ENCODE measurements at regions not wholly inside any gene's neighbourhood (a gene's known extent, or its start where the extent isn't known, plus 50 kb on each side); places are given as distances from the start of the nearest gene placed in this dataset.

GRCh38 chr12:67582238-67582834, 66.2 kb upstream of the DYRK2 start:
- DNase-seq (ENCODE audit: low spot score) (no peak), FAIRE-seq (no peak)

DNA sequence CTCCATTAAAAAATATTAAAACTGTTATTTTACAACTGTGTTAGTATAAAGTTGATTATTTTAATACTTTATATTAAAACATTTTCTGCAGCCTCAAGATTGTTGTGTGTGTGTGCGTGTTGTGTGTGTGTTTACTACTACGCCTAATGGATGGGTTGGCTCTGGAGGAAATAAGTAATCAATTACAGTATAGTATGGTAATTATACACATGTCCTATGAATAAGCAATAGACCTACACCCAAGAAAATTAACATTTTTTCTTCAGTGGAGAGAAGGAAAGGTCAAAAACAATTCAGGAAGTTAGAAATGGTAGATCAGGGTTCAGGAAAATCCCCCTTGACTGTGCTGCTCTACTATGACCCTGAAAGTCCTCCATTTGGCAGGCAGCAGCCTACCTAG, 65.7 kb upstream of the DYRK2 start:
- no peak for DNase-seq (ENCODE audit: low spot score)
- FAIRE-seq, result no peak

DNA sequence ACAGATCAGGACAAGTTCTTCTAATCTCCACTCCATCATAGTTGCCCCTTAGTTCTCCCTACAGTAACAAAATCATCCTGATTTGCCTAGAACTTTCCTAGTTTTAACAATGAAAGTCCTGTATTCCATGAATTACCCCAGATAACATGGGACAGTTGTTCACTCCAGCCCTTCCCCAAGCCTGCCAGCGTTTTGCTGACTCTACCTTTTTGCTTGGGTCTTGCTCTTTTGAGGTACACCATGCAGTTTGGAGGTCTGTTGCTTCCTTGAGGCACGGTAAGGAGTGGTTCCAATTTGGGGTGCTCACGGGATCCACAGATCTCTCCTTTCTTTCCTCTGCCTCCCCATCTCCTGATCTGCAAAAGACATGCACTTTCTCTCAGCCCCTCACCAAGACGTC, 61.6 kb upstream of the DYRK2 start:
- FAIRE-seq, result no peak
- no peak for DNase-seq (ENCODE audit: low spot score)

- no peak for FAIRE-seq
Measured at GRCh38 chr12:67589078-67589477, 59.5 kb upstream of the DYRK2 start.

GRCh38 chr12:67590149-67590790, 58.3 kb upstream of the DYRK2 start:
- DNase-seq (ENCODE audit: low spot score) (no peak), FAIRE-seq (no peak)

More at GRCh38 chr12:67589078-67589477, 59.5 kb upstream of the DYRK2 start:
- DNase-seq (ENCODE audit: low spot score), result no peak

- FAIRE-seq, result peak; percentile 14
Measured at GRCh38 chr12:67592228-67593011, 56.1 kb upstream of the DYRK2 start.

GRCh38 chr12:67593041-67593440, 55.5 kb upstream of the DYRK2 start:
- FAIRE-seq, result no peak
- peak; percentile 27 for DNase-seq (ENCODE audit: low spot score)

More at GRCh38 chr12:67592228-67593011, 56.1 kb upstream of the DYRK2 start:
- peak; percentile 46 for DNase-seq (ENCODE audit: low spot score)

DNA sequence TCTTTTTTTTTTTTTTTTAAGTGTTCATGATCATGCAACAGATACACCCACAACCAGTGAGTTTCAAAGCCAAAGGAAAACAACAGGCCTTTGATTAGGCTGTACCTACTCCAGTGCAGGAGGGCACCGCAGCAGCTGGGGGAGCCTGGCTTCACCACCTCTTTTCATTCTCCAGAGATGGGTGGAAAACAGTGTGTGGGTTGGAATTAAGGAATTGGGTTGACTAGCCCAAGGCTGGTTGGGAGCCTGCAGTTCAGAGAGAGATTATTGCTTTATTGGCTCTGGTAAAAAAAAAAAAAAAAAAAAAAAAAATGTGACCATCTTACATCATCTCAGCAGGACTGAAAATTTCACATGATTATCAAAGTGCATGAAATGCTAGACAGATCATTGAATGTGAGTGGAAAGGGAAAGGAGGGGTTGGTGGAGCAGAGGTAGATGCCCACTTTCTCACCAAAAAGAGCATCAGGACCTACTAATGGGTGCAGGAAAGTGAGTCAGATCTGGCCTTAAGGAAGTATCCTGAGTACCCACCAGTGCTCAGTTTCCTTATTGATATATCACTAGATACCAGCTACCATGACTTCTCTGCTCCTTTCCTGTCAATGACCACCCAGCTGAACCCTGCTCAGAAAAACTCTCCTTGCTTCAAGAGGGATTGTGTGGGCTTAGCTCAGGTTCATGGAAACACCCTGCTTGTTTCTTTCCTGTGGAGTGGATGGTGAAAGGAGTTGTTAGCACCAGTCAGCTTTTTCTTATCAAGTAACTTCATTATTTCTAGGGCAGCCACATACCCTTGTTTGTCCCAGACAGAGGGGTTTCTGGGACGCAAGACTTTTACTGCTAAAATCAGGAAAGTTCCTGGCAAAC, 54.8 kb upstream of the DYRK2 start:
- no peak for FAIRE-seq
- no peak for DNase-seq (ENCODE audit: low spot score)

- FAIRE-seq (no peak), DNase-seq (ENCODE audit: low spot score) (no peak)
Measured at GRCh38 chr12:67594888-67595287, 53.7 kb upstream of the DYRK2 start.

GRCh38 chr12:67595365-67595764, 53.2 kb upstream of the DYRK2 start:
- FAIRE-seq (no peak), DNase-seq (ENCODE audit: low spot score) (no peak)

DNA sequence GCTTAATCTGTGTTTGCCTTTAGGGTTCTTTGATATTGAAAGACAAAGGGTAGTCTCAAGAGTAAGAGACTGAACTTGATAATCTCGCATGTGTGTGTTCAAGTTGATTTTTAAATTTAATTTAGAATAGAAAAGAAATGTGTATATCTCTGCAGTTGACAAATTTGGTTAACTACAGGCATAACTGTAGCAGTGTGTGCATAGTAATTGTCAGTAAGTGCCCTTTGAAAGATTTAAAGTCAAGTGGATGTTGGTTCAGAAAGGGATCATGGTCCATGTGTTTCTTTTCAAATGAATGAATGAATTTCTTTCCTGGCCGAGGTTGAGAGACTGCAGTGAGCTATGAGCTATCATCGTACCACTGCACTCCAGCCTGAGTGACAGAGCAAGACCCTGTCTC, 49.9 kb upstream of the DYRK2 start:
- FAIRE-seq (no peak), DNase-seq (ENCODE audit: low spot score) (no peak)
